Hepatocyte (in vitro differentiated cells): ENCODE measurements at regions not wholly inside any gene's neighbourhood (a gene's known extent, or its start where the extent isn't known, plus 50 kb on each side); places are given as distances from the start of the nearest gene placed in this dataset.

Source experiments
- CTCF ChIP-seq: fragments of 200-600 bp; sonication (generic); IDR thresholded peaks from 2 replicates; pipeline ENCODE4 v1.5.1; 2016; ENCODE audit warnings: antibody characterized with exemption, mild to moderate bottlenecking; ENCODE audit not compliant: poor library complexity
- EZH2 ChIP-seq: fragments of 200-600 bp; sonication (generic); IDR thresholded peaks from 2 replicates; pipeline ENCODE4 v1.6.1; 2016; ENCODE audit warnings: antibody characterized with exemption, mild to moderate bottlenecking, borderline replicate concordance
- EZH2phosphoT487 ChIP-seq: fragments of 200-600 bp; sonication (generic); IDR thresholded peaks from one replicate; pipeline ENCODE4 v1.6.1; 2018; ENCODE audit warnings: antibody characterized with exemption, mild to moderate bottlenecking, low read depth, moderate library complexity; ENCODE audit not compliant: unreplicated experiment, severe bottlenecking

- TF ChIP-seq CTCF (no peak), EZH2 (no peak), EZH2phosphoT487 (no peak)
Measured at GRCh38 chr22:47341464-47341863, 579.0 kb downstream of the TBC1D22A start.
